ENCODE measurements at regions not wholly inside any gene's neighbourhood (a gene's known extent, or its start where the extent isn't known, plus 50 kb on each side); places are given as distances from the start of the nearest gene placed in this dataset.

DNA sequence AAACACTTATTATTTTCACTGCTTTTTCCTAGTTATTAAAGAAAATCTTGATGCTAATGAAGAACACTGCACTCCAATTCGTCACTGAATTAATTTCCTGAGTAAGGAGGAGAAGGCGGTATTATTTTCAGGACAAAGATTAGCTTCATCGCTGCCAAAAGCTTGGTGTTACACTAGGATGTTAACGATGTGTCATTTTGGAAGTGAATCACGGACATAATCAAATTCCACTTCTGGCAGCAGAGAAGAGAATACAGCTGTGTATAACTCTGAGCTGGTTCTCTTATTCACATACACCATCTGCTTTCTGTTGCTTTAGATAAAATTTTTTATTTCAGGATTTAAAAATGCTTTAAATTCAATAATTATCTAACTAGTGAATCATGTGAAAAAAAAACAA lies 74.1 kb downstream of the SCG2 start:
- Histone ChIP-seq H3K27ac (ENCODE audit: low read depth, low read length) (no peak overlapping the region), H4K20me1 (ENCODE audit: insufficient read depth, low read length) (no peaks in the 10 kb centered on the region), H3K9me3 (ENCODE audit: low read depth, low read length) (no peaks in the 10 kb centered on the region), H3K79me2 (ENCODE audit: insufficient read depth, low read length) (no peaks in the 10 kb centered on the region), H3K36me3 (ENCODE audit: insufficient read depth, low read length) (no peaks in the 10 kb centered on the region), H2AFZ (ENCODE audit: low read length) (no peak overlapping the region), H3K4me3 (ENCODE audit: insufficient read depth, low read length) (no peak overlapping the region), H3K27me3 (ENCODE audit: insufficient read depth, low read length) (no peaks in the 10 kb centered on the region), H3K4me1 (ENCODE audit: insufficient read depth, low read length) (no peaks in the 10 kb centered on the region), H3K4me2 (ENCODE audit: insufficient read depth, low read length) (no peak overlapping the region)
- no peak for TF ChIP-seq CTCF (IDR thresholded peaks at IDR 0.05; ENCODE audit: extremely low read depth, low read depth, low read length)
- peak; percentile 53 for DNase-seq (ENCODE audit: insufficient read length, low spot score, missing footprints)

DNA sequence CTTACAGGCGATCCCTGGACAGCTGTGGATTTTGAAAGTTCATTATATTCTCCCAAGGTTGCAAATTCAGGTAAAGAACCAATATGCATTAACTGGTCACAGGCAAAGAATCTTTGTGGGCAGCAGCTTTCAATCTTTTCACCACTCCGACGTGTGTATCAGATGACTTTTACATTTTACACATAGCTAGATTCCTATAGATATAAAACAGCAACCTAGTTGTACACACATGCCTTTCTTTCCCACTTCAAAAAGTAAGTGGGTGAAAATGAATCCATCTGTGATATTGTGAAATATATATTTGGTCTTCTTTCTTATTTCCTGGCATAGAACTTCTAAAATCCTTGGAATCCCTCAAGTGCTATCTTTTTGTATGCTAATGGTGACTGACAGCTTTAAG lies 72.5 kb downstream of the SCG2 start:
- Histone ChIP-seq H4K20me1 (ENCODE audit: insufficient read depth, low read length) (no peaks in the 10 kb centered on the region), H3K4me1 (ENCODE audit: insufficient read depth, low read length) (no peaks in the 10 kb centered on the region), H3K79me2 (ENCODE audit: insufficient read depth, low read length) (no peaks in the 10 kb centered on the region), H2AFZ (ENCODE audit: low read length) (no peak overlapping the region), H3K36me3 (ENCODE audit: insufficient read depth, low read length) (no peaks in the 10 kb centered on the region), H3K9me3 (ENCODE audit: low read depth, low read length) (no peaks in the 10 kb centered on the region), H3K27me3 (ENCODE audit: insufficient read depth, low read length) (no peaks in the 10 kb centered on the region), H3K27ac (ENCODE audit: low read depth, low read length) (no peak overlapping the region), H3K4me3 (ENCODE audit: insufficient read depth, low read length) (no peak overlapping the region), H3K4me2 (ENCODE audit: insufficient read depth, low read length) (no peak overlapping the region)
- no peak for DNase-seq (ENCODE audit: insufficient read length, low spot score, missing footprints)
- TF ChIP-seq CTCF (IDR thresholded peaks at IDR 0.05; ENCODE audit: extremely low read depth, low read depth, low read length), result no peak

DNA sequence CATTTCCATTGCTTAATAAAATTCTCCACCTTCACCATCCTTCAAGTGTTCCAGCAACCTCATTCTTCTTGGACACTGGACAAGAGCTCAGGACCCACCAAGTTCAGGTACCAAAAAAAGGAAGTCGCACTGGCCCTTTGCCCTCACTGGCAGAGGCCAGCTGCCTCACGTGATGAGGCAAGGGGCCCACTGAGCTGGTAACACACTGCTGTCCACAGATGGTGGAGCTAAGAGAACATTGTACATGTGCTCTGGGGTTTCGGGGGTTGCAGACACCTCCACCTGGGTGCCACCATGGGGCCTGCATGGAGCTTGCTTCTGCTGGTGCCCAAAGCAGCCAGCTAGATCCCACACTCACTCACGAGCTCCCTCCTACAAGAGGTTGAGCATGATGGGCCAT lies 71.3 kb downstream of the SCG2 start:
- no peaks in the 10 kb centered on the region for H4K20me1 ChIP-seq (ENCODE audit: insufficient read depth, low read length)
- H3K79me2 ChIP-seq (ENCODE audit: insufficient read depth, low read length), result no peaks in the 10 kb centered on the region
- H3K27me3 ChIP-seq (ENCODE audit: insufficient read depth, low read length), result no peaks in the 10 kb centered on the region
- H3K9me3 ChIP-seq (ENCODE audit: low read depth, low read length), result no peaks in the 10 kb centered on the region
- H3K27ac ChIP-seq (ENCODE audit: low read depth, low read length), result no peak overlapping the region
- no peak overlapping the region for H3K4me3 ChIP-seq (ENCODE audit: insufficient read depth, low read length)
- no peak overlapping the region for H3K4me2 ChIP-seq (ENCODE audit: insufficient read depth, low read length)
- no peaks in the 10 kb centered on the region for H3K36me3 ChIP-seq (ENCODE audit: insufficient read depth, low read length)
- no peak for TF ChIP-seq CTCF (IDR thresholded peaks at IDR 0.05; ENCODE audit: extremely low read depth, low read depth, low read length)
- no peak overlapping the region for H2AFZ ChIP-seq (ENCODE audit: low read length)
- no peak for DNase-seq (ENCODE audit: insufficient read length, low spot score, missing footprints)
- H3K4me1 ChIP-seq (ENCODE audit: insufficient read depth, low read length), result no peaks in the 10 kb centered on the region

DNA sequence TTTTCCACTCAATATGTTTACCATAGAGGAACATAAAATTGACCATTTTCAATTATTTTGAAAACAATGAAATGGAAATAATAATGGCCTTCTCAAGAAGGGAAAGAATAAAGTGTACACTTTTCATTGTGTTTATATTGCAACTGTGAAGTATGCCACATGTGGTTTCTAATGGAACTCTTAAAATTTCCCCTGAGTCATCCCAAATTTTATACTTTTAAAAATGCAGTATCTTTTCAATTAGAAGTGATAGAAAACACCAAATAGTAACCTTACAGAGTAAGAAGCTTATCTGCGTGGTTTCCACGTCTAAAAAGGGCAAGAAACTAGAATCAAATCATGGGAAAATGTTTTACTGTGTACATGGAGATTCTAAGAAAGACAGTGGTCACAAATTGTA lies 70.0 kb downstream of the SCG2 start:
- no peaks in the 10 kb centered on the region for H3K79me2 ChIP-seq (ENCODE audit: insufficient read depth, low read length)
- no peaks in the 10 kb centered on the region for H3K4me1 ChIP-seq (ENCODE audit: insufficient read depth, low read length)
- no peak for TF ChIP-seq CTCF (IDR thresholded peaks at IDR 0.05; ENCODE audit: extremely low read depth, low read depth, low read length)
- H3K9me3 ChIP-seq (ENCODE audit: low read depth, low read length), result no peaks in the 10 kb centered on the region
- H3K4me2 ChIP-seq (ENCODE audit: insufficient read depth, low read length), result no peak overlapping the region
- H3K4me3 ChIP-seq (ENCODE audit: insufficient read depth, low read length), result no peak overlapping the region
- no peaks in the 10 kb centered on the region for H3K36me3 ChIP-seq (ENCODE audit: insufficient read depth, low read length)
- no peaks in the 10 kb centered on the region for H3K27me3 ChIP-seq (ENCODE audit: insufficient read depth, low read length)
- no peak overlapping the region for H3K27ac ChIP-seq (ENCODE audit: low read depth, low read length)
- no peak for DNase-seq (ENCODE audit: insufficient read length, low spot score, missing footprints)
- H2AFZ ChIP-seq (ENCODE audit: low read length), result no peak overlapping the region
- H4K20me1 ChIP-seq (ENCODE audit: insufficient read depth, low read length), result no peaks in the 10 kb centered on the region
